OCI-LY3 (cell line): ENCODE measurements at regions not wholly inside any gene's neighbourhood (a gene's known extent, or its start where the extent isn't known, plus 50 kb on each side); places are given as distances from the start of the nearest gene placed in this dataset.

ENCODE experiments used
- H2AFZ ChIP-seq: fragments of 200-600, 300-600 bp; shearing (Covaris generic); 2 replicates; pipeline ENCODE4 v1.6.0; 2014; ENCODE audit warnings: antibody characterized with exemption, low read depth, low read length
- H3K27ac ChIP-seq: fragments of 200-600, 300-600 bp; sonication (generic); 2 replicates; pipeline ENCODE4 v1.5.1; 2014; ENCODE audit warnings: mild to moderate bottlenecking, low read length, moderate library complexity, mixed read lengths
- H3K27me3 ChIP-seq: fragments of 200-600, 300-600 bp; sonication (generic); 2 replicates; pipeline ENCODE4 v1.6.1; 2014; ENCODE audit warnings: low read depth, low read length, mixed read lengths
- H3K36me3 ChIP-seq: fragments of 200-600, 300-600 bp; sonication (generic); replicated peaks from 2 replicates; pipeline ENCODE3; 2014; ENCODE audit warnings: low read depth, low read length, mixed read lengths
- H3K4me1 ChIP-seq: fragments of 300-600, 200-600 bp; sonication (generic); 2 replicates; pipeline ENCODE4 v1.6.1; 2014; ENCODE audit warnings: low read length, mixed read lengths
- H3K4me2 ChIP-seq: fragments of 200-600, 300-600 bp; sonication (generic); 2 replicates; pipeline ENCODE4 v1.6.1; 2014; ENCODE audit warnings: low read length, mixed read lengths
- H3K4me3 ChIP-seq: fragments of 300-600, 200-600 bp; sonication (generic); 2 replicates; pipeline ENCODE4 v1.5.1; 2014; ENCODE audit warnings: antibody characterized with exemption, mild to moderate bottlenecking, low read length, moderate library complexity
- H3K79me2 ChIP-seq: fragments of 300-600, 200-600 bp; shearing (Covaris generic); 2 replicates; pipeline ENCODE4 v1.6.1; 2014; ENCODE audit warnings: mild to moderate bottlenecking, low read length, mixed read lengths
- H3K9ac ChIP-seq: fragments of 300-600, 200-600 bp; shearing (Covaris generic); 2 replicates; pipeline ENCODE4 v1.6.0; 2014; ENCODE audit warnings: mild to moderate bottlenecking, low read length, moderate library complexity
- H3K9me3 ChIP-seq: fragments of 200-600, 300-600 bp; shearing (Covaris generic); 2 replicates; pipeline ENCODE4 v1.6.1; 2014; ENCODE audit warnings: low read length, mixed read lengths; ENCODE audit not compliant: insufficient read depth
- H4K20me1 ChIP-seq: fragments of 200-600, 300-600 bp; sonication (generic); 2 replicates; pipeline ENCODE4 v1.6.1; 2016; ENCODE audit warnings: low read length, mixed read lengths; ENCODE audit not compliant: insufficient read depth
- EZH2phosphoT487 ChIP-seq: fragments of 200-600 bp; shearing (Covaris generic); IDR thresholded peaks from 2 replicates; pipeline ENCODE4 v1.6.1; 2018; ENCODE audit warnings: antibody characterized with exemption, mixed run types, low read depth
- TF ChIP-seq, protein P1 (sequence below): fragments of 200-600, 300-600 bp; sonication (generic); IDR thresholded peaks from 2 replicates; pipeline ENCODE4 v1.5.1; 2014; ENCODE audit warnings: antibody characterized with exemption, low read length, low read depth

DNA sequence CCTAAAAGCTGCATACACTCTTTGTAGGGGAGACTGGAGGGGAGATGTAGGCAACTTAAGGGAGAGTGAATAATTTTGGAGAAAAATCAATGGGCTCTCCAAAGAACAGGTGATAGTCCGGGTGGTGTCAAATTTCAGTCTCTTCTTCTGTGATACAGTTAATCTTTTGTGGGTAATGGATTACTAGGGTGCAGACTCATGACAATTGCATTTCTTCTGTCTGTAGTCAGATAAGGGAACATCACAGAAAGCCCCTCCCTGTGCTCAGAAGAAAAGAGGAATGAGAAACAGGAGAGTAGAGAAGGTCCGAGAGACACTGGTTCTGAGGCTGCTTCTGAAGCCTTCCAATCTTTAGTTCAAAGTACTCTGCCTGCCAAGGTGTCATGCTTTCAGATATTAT is 1140.7 kb upstream of the LRRN3 start:
- no peak overlapping the region for H3K9ac ChIP-seq
- TF ChIP-seq, protein P1, sequence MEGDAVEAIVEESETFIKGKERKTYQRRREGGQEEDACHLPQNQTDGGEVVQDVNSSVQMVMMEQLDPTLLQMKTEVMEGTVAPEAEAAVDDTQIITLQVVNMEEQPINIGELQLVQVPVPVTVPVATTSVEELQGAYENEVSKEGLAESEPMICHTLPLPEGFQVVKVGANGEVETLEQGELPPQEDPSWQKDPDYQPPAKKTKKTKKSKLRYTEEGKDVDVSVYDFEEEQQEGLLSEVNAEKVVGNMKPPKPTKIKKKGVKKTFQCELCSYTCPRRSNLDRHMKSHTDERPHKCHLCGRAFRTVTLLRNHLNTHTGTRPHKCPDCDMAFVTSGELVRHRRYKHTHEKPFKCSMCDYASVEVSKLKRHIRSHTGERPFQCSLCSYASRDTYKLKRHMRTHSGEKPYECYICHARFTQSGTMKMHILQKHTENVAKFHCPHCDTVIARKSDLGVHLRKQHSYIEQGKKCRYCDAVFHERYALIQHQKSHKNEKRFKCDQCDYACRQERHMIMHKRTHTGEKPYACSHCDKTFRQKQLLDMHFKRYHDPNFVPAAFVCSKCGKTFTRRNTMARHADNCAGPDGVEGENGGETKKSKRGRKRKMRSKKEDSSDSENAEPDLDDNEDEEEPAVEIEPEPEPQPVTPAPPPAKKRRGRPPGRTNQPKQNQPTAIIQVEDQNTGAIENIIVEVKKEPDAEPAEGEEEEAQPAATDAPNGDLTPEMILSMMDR, result no peak
- no peak for TF ChIP-seq EZH2phosphoT487
- no peak overlapping the region for H3K27ac ChIP-seq
- no peak overlapping the region for H3K4me2 ChIP-seq
- H3K27me3 ChIP-seq, result no peaks in the 10 kb centered on the region
- H3K4me3 ChIP-seq, result no peak overlapping the region
- H3K36me3 ChIP-seq, result no peaks in the 10 kb centered on the region
- no peaks in the 10 kb centered on the region for H3K9me3 ChIP-seq
- no peaks in the 10 kb centered on the region for H3K4me1 ChIP-seq
- no peaks in the 10 kb centered on the region for H3K79me2 ChIP-seq
- H2AFZ ChIP-seq, result no peak overlapping the region
- no peaks in the 10 kb centered on the region for H4K20me1 ChIP-seq

DNA sequence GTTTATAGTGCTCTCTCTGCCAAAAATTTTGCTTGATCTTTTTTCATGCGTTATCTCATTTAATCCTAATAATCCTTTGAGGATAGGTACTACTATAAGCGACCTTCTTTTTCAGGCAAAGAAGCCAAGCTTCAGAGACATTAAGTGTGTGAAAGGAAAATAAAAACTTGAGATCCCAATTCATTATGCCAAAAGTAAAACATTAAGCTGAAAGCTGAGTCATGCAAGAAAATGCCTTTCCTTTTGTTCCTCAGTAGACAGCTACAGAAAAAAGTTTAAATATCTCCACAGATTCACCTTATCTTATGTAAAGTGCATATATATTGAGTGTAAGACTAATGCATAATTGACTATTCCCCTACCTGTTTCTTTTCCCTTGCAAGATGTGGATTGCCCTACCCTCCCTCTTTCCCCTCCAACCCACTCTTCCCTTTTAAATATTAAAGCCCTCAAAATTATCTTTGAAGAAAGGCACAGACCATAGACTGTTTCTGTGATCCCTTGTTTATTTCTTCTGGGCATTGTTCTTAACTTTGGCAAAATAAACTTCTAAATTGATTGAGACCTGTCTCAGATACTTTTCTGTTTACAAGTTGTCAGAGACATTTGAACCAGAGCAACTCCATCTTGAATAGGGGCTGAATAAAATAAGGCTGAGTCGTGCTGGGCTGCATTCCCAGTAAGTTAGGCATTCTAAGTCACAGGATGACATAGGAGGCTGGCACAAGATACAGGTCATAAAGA is 1139.9 kb upstream of the LRRN3 start:
- H3K36me3 ChIP-seq, result no peaks in the 10 kb centered on the region
- no peak overlapping the region for H3K9ac ChIP-seq
- no peaks in the 10 kb centered on the region for H3K79me2 ChIP-seq
- no peak overlapping the region for H3K27ac ChIP-seq
- no peaks in the 10 kb centered on the region for H4K20me1 ChIP-seq
- no peaks in the 10 kb centered on the region for H3K4me1 ChIP-seq
- TF ChIP-seq, protein P1, result no peak
- no peak for TF ChIP-seq EZH2phosphoT487
- no peaks in the 10 kb centered on the region for H3K9me3 ChIP-seq
- no peaks in the 10 kb centered on the region for H3K27me3 ChIP-seq
- no peak overlapping the region for H3K4me2 ChIP-seq
- H2AFZ ChIP-seq, result no peak overlapping the region
- no peak overlapping the region for H3K4me3 ChIP-seq

DNA sequence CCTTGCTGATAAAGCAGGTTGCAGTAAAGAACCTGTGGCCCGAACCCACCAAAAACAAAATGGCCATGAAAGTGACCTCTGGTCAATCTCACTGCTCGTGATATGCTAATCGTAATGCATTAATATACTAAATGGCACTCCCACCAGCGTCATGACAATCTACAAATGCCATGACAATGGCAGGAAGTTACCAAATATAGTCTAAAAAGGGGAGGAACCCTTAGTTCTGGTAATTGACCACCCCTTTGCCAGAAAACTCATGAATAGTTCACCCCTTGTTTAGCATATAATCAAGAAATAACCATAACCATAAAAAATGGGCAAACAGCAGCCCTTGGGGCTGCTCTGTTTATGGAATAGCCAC is 1139.4 kb upstream of the LRRN3 start:
- Histone ChIP-seq H3K4me1 (no peaks in the 10 kb centered on the region), H3K4me2 (no peak overlapping the region), H3K27me3 (no peaks in the 10 kb centered on the region), H2AFZ (no peak overlapping the region), H3K27ac (no peak overlapping the region), H3K36me3 (no peaks in the 10 kb centered on the region), H3K9ac (no peak overlapping the region), H3K9me3 (no peaks in the 10 kb centered on the region), H4K20me1 (no peaks in the 10 kb centered on the region), H3K4me3 (no peak overlapping the region), H3K79me2 (no peaks in the 10 kb centered on the region)
- TF ChIP-seq EZH2phosphoT487, result no peak
- TF ChIP-seq, protein P1, result no peak

DNA sequence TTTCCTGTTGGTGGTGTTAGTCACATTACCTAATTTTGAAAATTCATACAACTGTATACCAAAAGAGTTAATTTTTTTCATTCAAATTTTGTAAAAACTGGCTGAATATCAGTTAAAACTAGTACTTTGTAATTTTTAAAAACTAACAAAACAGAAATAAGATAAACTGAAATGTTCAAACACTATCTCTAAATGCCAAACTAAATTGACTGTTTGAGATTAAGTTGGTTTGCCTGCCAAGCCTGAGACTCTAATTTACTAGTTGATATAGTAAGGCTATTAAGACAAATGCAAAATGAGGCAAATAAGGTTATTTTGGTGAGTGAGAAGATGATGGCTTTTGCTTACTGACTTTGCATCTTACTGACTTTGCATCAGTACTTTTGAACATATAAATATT is 1134.9 kb upstream of the LRRN3 start:
- Histone ChIP-seq H4K20me1 (no peaks in the 10 kb centered on the region), H3K4me2 (no peak overlapping the region), H2AFZ (no peak overlapping the region), H3K79me2 (no peaks in the 10 kb centered on the region), H3K27me3 (no peaks in the 10 kb centered on the region), H3K4me3 (no peak overlapping the region), H3K9ac (no peak overlapping the region), H3K36me3 (no peaks in the 10 kb centered on the region), H3K9me3 (no peaks in the 10 kb centered on the region), H3K27ac (no peak overlapping the region), H3K4me1 (no peaks in the 10 kb centered on the region)
- TF ChIP-seq, protein P1, result no peak
- TF ChIP-seq EZH2phosphoT487, result no peak
